H9 (cell line): ENCODE measurements at regions not wholly inside any gene's neighbourhood (a gene's known extent, or its start where the extent isn't known, plus 50 kb on each side); places are given as distances from the start of the nearest gene placed in this dataset.

Experiments
- DNase-seq: peaks from one replicate; pipeline ENCODE4 v3.0.0-alpha.2; 2017
- H2AFZ ChIP-seq: one replicate; pipeline ENCODE4 v1.6.1; 2013; ENCODE audit warnings: mild to moderate bottlenecking, low read length, control low read depth, moderate library complexity
- H2AK5ac ChIP-seq: 2 replicates; pipeline ENCODE4 v1.6.1; 2013; ENCODE audit warnings: low read length, control low read depth, mixed read lengths; ENCODE audit not compliant: insufficient read length
- H2BK120ac ChIP-seq: one replicate; pipeline ENCODE4 v1.6.1; 2013; ENCODE audit warnings: low read depth, mild to moderate bottlenecking, low read length, control low read depth, inconsistent platforms; ENCODE audit not compliant: poor library complexity, severe bottlenecking
- H2BK12ac ChIP-seq: 2 replicates; pipeline ENCODE4 v1.6.1; 2013; ENCODE audit warnings: low read length, control low read depth, mixed read lengths, low read depth; ENCODE audit not compliant: insufficient read length
- H2BK15ac ChIP-seq: 2 replicates; pipeline ENCODE4 v1.6.1; 2013; ENCODE audit warnings: low read depth, low read length, control low read depth
- H2BK20ac ChIP-seq: one replicate; pipeline ENCODE4 v1.6.1; 2013; ENCODE audit warnings: low read depth, mild to moderate bottlenecking, low read length, control low read depth, inconsistent platforms; ENCODE audit not compliant: poor library complexity, severe bottlenecking
- H2BK5ac ChIP-seq: 2 replicates; pipeline ENCODE4 v1.6.1; 2013; ENCODE audit warnings: low read length, control low read depth, mixed read lengths; ENCODE audit not compliant: insufficient read length
- H3K14ac ChIP-seq: 2 replicates; pipeline ENCODE4 v1.6.1; 2013; ENCODE audit warnings: low read length, control low read depth; ENCODE audit not compliant: insufficient read depth
- H3K18ac ChIP-seq: 2 replicates; pipeline ENCODE4 v1.6.1; 2013; ENCODE audit warnings: low read depth, mild to moderate bottlenecking, mixed read lengths, low read length, control low read depth; ENCODE audit not compliant: insufficient read length
- H3K23ac ChIP-seq: 2 replicates; pipeline ENCODE4 v1.6.1; 2013; ENCODE audit warnings: low read length, control low read depth, mixed read lengths, low read depth; ENCODE audit not compliant: insufficient read length
- H3K23me2 ChIP-seq: 2 replicates; pipeline ENCODE4 v1.6.1; 2013; ENCODE audit warnings: low read depth, mild to moderate bottlenecking, mixed read lengths, low read length, control low read depth; ENCODE audit not compliant: insufficient read length, poor library complexity, severe bottlenecking
- H3K27ac ChIP-seq: 2 replicates; pipeline ENCODE4 v1.5.1; 2013; ENCODE audit warnings: low read length, control low read depth, mixed read lengths, low read depth; ENCODE audit not compliant: insufficient read length
- H3K27me3 ChIP-seq: 2 replicates; pipeline ENCODE4 v1.6.1; 2013; ENCODE audit warnings: low read length, control low read depth, inconsistent platforms; ENCODE audit not compliant: insufficient read depth
- H3K4ac ChIP-seq: 2 replicates; pipeline ENCODE4 v1.6.1; 2013; ENCODE audit warnings: low read depth, mild to moderate bottlenecking, control low read depth, inconsistent platforms, low read length, moderate library complexity
- H3K4me1 ChIP-seq: 2 replicates; pipeline ENCODE4 v1.6.1; 2013; ENCODE audit warnings: low read length, control low read depth, inconsistent platforms; ENCODE audit not compliant: insufficient read depth
- H3K4me2 ChIP-seq: 2 replicates; pipeline ENCODE4 v1.6.1; 2013; ENCODE audit warnings: low read length, control low read depth, mixed read lengths; ENCODE audit not compliant: insufficient read length, insufficient read depth
- H3K56ac ChIP-seq: 2 replicates; pipeline ENCODE4 v1.6.1; 2013; ENCODE audit warnings: low read depth, mild to moderate bottlenecking, mixed read lengths, low read length, control low read depth; ENCODE audit not compliant: insufficient read length
- H3K79me1 ChIP-seq: 2 replicates; pipeline ENCODE4 v1.6.1; 2013; ENCODE audit warnings: low read depth, mild to moderate bottlenecking, moderate library complexity, low read length, control low read depth, inconsistent platforms; ENCODE audit not compliant: insufficient read depth, poor library complexity, severe bottlenecking
- H3K79me2 ChIP-seq: 2 replicates; pipeline ENCODE4 v1.6.1; 2013; ENCODE audit warnings: low read length, control low read depth, inconsistent platforms; ENCODE audit not compliant: insufficient read depth
- H3K9ac ChIP-seq: 2 replicates; pipeline ENCODE4 v1.6.1; 2013; ENCODE audit warnings: low read length, control low read depth, mixed read lengths; ENCODE audit not compliant: insufficient read length; ENCODE audit errors: extremely low read depth
- H3K9me3 ChIP-seq: one replicate; pipeline ENCODE4 v1.6.1; 2013; ENCODE audit warnings: low read depth, low read length, inconsistent platforms; ENCODE audit not compliant: control insufficient read depth
- H3T11ph ChIP-seq: one replicate; pipeline ENCODE4 v1.6.1; 2013; ENCODE audit warnings: mild to moderate bottlenecking, low read length, control low read depth, inconsistent platforms
- H4K20me1 ChIP-seq: one replicate; pipeline ENCODE4 v1.6.1; 2013; ENCODE audit not compliant: control insufficient read depth, insufficient read length, insufficient read depth
- H4K5ac ChIP-seq: 2 replicates; pipeline ENCODE4 v1.6.1; 2013; ENCODE audit warnings: low read depth, mild to moderate bottlenecking, mixed read lengths, low read length, control low read depth; ENCODE audit not compliant: insufficient read length
- H4K8ac ChIP-seq: replicated peaks from 2 replicates; pipeline ENCODE4 v1.6.1; 2013; ENCODE audit warnings: low read length, control low read depth, mixed read lengths, low read depth; ENCODE audit not compliant: insufficient read length
- H4K91ac ChIP-seq: 2 replicates; pipeline ENCODE4 v1.6.1; 2013; ENCODE audit warnings: low read depth, mild to moderate bottlenecking, moderate library complexity, mixed read lengths, low read length, control low read depth; ENCODE audit not compliant: insufficient read length
- H3K27ac Mint-ChIP-seq, 3 experiments: 2 replicates in 2 of 3; 3 replicates in 1 of 3; pipeline ENCODE4 v1.8.0; 2020 to 2021; ENCODE audit warnings: mixed read lengths in 3 of 3, mild to moderate bottlenecking in 1 of 3, moderate library complexity in 1 of 3
- H3K27me3 Mint-ChIP-seq: 2 replicates; pipeline ENCODE4 v1.8.0; 2021; ENCODE audit warnings: low read depth, mild to moderate bottlenecking, moderate library complexity, mixed read lengths
- H3K36me3 Mint-ChIP-seq, 3 experiments: 2 replicates in 2 of 3; 3 replicates in 1 of 3; pipeline ENCODE4 v1.8.0; 2020 to 2021; ENCODE audit warnings: low read depth in 3 of 3, mixed read lengths in 3 of 3; ENCODE audit not compliant: insufficient read depth in 1 of 3
- H3K4me1 Mint-ChIP-seq, 2 experiments: 2 replicates each; pipeline ENCODE4 v1.8.0; 2020; ENCODE audit warnings: mixed read lengths in 2 of 2
- H3K4me3 Mint-ChIP-seq, 2 experiments: 2 replicates in 1 of 2; 3 replicates in 1 of 2; pipeline ENCODE4 v1.8.0; 2020 to 2021; ENCODE audit warnings: mild to moderate bottlenecking in 2 of 2, mixed read lengths in 2 of 2, moderate library complexity in 1 of 2
- H3K9me3 Mint-ChIP-seq, 2 experiments: 2 replicates in 1 of 2; 3 replicates in 1 of 2; pipeline ENCODE4 v1.8.0; 2020; ENCODE audit warnings: mild to moderate bottlenecking in 2 of 2, mixed read lengths in 2 of 2, moderate library complexity in 1 of 2
- CTCF ChIP-seq: fragments of 200-600 bp; sonication (generic); conservative IDR thresholded peaks from 3 replicates; pipeline ENCODE4 v1.8.0; 2021; ENCODE audit warnings: antibody characterized with exemption, mild to moderate bottlenecking
- WGBS: extraction: QIAGEN DNeasy Blood & Tissue Kit; methylation state at CpG from one replicate; pipeline ENCODE4 v1.1.7; 2013; ENCODE audit warnings: missing lambda C conversion rate, low lambda C conversion rate, mixed read lengths; ENCODE audit not compliant: insufficient read length; ENCODE audit errors: extremely low coverage; 5-methylcytosine and 5-hydroxymethylcytosine counted together

DNA sequence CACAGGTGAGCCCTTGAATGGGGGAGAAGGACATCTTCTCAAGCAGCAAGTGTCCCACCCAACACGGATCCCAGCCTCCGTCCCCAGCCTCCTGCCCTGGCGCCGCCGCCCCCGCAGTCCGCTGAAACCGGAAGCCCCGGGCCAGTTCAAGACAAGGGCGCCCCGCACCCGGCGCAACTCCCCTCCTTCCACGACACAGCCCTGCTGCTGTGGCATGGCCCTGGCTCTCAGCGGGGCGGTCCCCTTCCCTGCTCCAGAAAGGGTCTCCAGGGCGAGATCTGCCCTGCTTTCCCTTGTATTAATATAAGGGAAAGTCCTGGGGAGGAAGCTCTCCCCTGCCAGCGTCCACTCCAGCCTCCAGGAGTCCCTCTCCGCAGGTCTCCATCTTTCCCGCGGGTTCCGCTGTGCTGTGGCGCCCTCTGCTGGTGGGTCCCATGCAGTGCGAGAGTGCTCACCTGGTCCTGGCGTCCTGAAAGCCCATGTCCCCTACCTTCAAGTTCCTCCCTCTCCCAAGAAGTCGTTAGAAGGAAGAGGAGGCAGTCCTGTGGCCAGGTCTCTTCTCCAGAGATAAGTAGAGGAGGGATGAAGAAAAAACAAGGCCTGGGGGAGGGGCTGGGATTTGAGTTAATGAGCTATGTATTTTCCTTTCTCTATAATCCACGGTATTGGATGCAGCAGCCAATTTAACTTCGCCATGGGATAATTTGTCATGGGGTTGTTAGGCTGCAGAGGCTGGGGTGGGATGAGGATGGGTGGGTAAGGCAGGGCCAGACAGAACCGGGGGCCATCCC is 176.0 kb downstream of the SMAD2 start:
- peak; percentile 91 for DNase-seq
- H3K4ac ChIP-seq = no peak overlapping the region

More for the DNA sequence above, 176.0 kb downstream of the SMAD2 start:
- Histone ChIP-seq H3K27me3 (no peaks in the 10 kb centered on the region), H2AFZ (no peak overlapping the region), H3K18ac (no peak overlapping the region), H4K8ac (no peak overlapping the region), H3K23ac (no peak overlapping the region), H3K9me3 (no peaks in the 10 kb centered on the region), H4K5ac (no peak overlapping the region), H3K56ac (no peak overlapping the region), H3K4me2 (no peak overlapping the region), H3K4me1 (no peaks in the 10 kb centered on the region), H2BK20ac (no peak overlapping the region), H2BK5ac (no peak overlapping the region), H2BK120ac (no peak overlapping the region), H2AK5ac (no peak overlapping the region), H2BK12ac (no peak overlapping the region), H3T11ph (no peak overlapping the region), H3K14ac (no peak overlapping the region), H3K23me2 (no peaks in the 10 kb centered on the region), H3K27ac (no peak overlapping the region), H3K9ac (no peak overlapping the region), H3K79me2 (no peaks in the 10 kb centered on the region), H4K91ac (no peak overlapping the region), H4K20me1 (no peaks in the 10 kb centered on the region), H3K79me1 (no peaks in the 10 kb centered on the region), H2BK15ac (no peak overlapping the region)
- Mint-ChIP-seq H3K4me3 (peak overlapping the region in 1 of 2 experiments; percentile 46; a peak in 2 of 5 replicates), H3K27me3 (peaks cover 21% of the 10 kb centered on the region), H3K36me3 (peaks cover 0 to 11% (median 2%) of the 10 kb centered on the region in 3 experiments; a peak in 5 of 7 replicates), H3K4me1 (peaks cover 5 to 14% of the 10 kb centered on the region in 2 experiments), H3K27ac (no peak overlapping the region), H3K9me3 (peaks cover 2 to 4% of the 10 kb centered on the region in 2 experiments; a peak in 3 of 5 replicates)
- WGBS = no CpG with 5 or more reads among the region's 29 CpGs
- TF ChIP-seq CTCF = peak; percentile 99
